ENCODE measurements at regions not wholly inside any gene's neighbourhood (a gene's known extent, or its start where the extent isn't known, plus 50 kb on each side); places are given as distances from the start of the nearest gene placed in this dataset.
A peak's percentile ranks its signal among the peaks of the same experiment; 100 is the strongest.

GRCh38 chr3:18648159-18648558 lies 223.0 kb upstream of the SATB1 start:
- WGBS (ENCODE audit: insufficient coverage, low coverage, missing lambda C conversion rate), result 0% methylated on average over 2 of the region's 2 CpGs
- Histone ChIP-seq H4K20me1 (replicated peaks; ENCODE audit: control insufficient read depth, insufficient read depth, low read length) (no peaks in the 10 kb centered on the region), H3K9ac (ENCODE audit: insufficient read depth in 1 of 2, low read depth in 2 of 2, low read length in 2 of 2) (no peak overlapping the region), H3K9me1 (ENCODE audit: control insufficient read depth, insufficient read depth, low read length) (no peaks in the 10 kb centered on the region), H3K9me3 (replicated peaks; ENCODE audit: control insufficient read depth, insufficient read depth, low read depth, low read length) (0 out of 2 replicates have a peak, but pooled peaks cover 1% of the 10 kb centered on the region), H3K36me3 (ENCODE audit: control insufficient read depth, insufficient read depth, low read length) (no peaks in the 10 kb centered on the region), H3K27ac (ENCODE audit: extremely low read depth, low read depth, low read length) (no peak overlapping the region), H3K79me2 (ENCODE audit: control insufficient read depth, insufficient read depth, low read length) (no peaks in the 10 kb centered on the region), H3K4me1 (replicated peaks in 1 of 2; ENCODE audit: control insufficient read depth in 2 of 2, insufficient read depth in 2 of 2, low read length in 2 of 2) (no peaks in the 10 kb centered on the region), H3K4me3 (no peak overlapping the region), H2AFZ (ENCODE audit: low read depth, low read length) (no peak overlapping the region), H3K27me3 (ENCODE audit: control insufficient read depth in 2 of 2, insufficient read depth in 2 of 2, low read length in 2 of 2) (no peaks in the 10 kb centered on the region), H3K4me2 (ENCODE audit: insufficient read depth, low read length) (no peak overlapping the region)
- no peak for FAIRE-seq
- ChIA-PET POLR2A (no interaction called here), CTCF (ENCODE audit: low intra/inter-chr PET ratio) (no interaction called here)
- no TSS peak for BruUV-seq (replicated peaks)
- in situ Hi-C loops (cut with MboI) (no loop called here), intact Hi-C loops (cut with micrococcal nuclease) (no loop called here)
- TF ChIP-seq ZNF408 (CRISPR knock-in tag; IDR thresholded peaks at IDR 0.05; ENCODE audit: low read depth), result no peak
- peak; percentile 26; the same call in 1 of the 2 replicates for TF ChIP-seq ZNF316 (IDR thresholded peaks at IDR 0.05)
- ATAC-seq, result no peak
- DNase-seq (ENCODE audit: extremely low read depth in 1 of 4, low spot score in 3 of 4), result no peak

GRCh38 chr3:18645619-18646018 lies 220.5 kb upstream of the SATB1 start:
- in situ Hi-C loops (cut with MboI), result no loop called here
- Histone ChIP-seq H4K20me1 (replicated peaks; ENCODE audit: control insufficient read depth, insufficient read depth, low read length) (no peaks in the 10 kb centered on the region), H3K27me3 (ENCODE audit: control insufficient read depth in 2 of 2, insufficient read depth in 2 of 2, low read length in 2 of 2) (no peaks in the 10 kb centered on the region), H3K4me2 (ENCODE audit: insufficient read depth, low read length) (no peak overlapping the region), H3K27ac (ENCODE audit: extremely low read depth, low read depth, low read length) (no peak overlapping the region), H2AFZ (ENCODE audit: low read depth, low read length) (no peak overlapping the region), H3K9ac (ENCODE audit: insufficient read depth in 1 of 2, low read depth in 2 of 2, low read length in 2 of 2) (no peak overlapping the region), H3K36me3 (ENCODE audit: control insufficient read depth, insufficient read depth, low read length) (no peaks in the 10 kb centered on the region), H3K9me1 (ENCODE audit: control insufficient read depth, insufficient read depth, low read length) (no peaks in the 10 kb centered on the region), H3K79me2 (ENCODE audit: control insufficient read depth, insufficient read depth, low read length) (no peaks in the 10 kb centered on the region), H3K4me3 (no peak overlapping the region), H3K4me1 (replicated peaks in 1 of 2; ENCODE audit: control insufficient read depth in 2 of 2, insufficient read depth in 2 of 2, low read length in 2 of 2) (no peaks in the 10 kb centered on the region), H3K9me3 (replicated peaks; ENCODE audit: control insufficient read depth, insufficient read depth, low read depth, low read length) (0 out of 2 replicates have a peak, but pooled peaks cover 1% of the 10 kb centered on the region)
- ATAC-seq (no peak), FAIRE-seq (no peak), DNase-seq (ENCODE audit: extremely low read depth in 1 of 4, low spot score in 3 of 4) (no peak)
- TF ChIP-seq NEUROD1 (IDR thresholded peaks at IDR 0.05; ENCODE audit: borderline replicate concordance, low read depth, low read length, partially characterized antibody) (no peak), MCM7 (IDR thresholded peaks at IDR 0.05) (no peak), KAT8 (IDR thresholded peaks at IDR 0.05; ENCODE audit: low read depth) (no peak), YY1 (IDR thresholded peaks at IDR 0.05; ENCODE audit: borderline replicate concordance in 1 of 3, control insufficient read depth in 1 of 3, extremely low read depth in 1 of 3, insufficient read depth in 3 of 3, insufficient read length in 1 of 3, insufficient replicate concordance in 2 of 3, low read depth in 1 of 3, low read length in 2 of 3) (no peak), STAT5A (IDR thresholded peaks at IDR 0.05; ENCODE audit: borderline replicate concordance, low read length) (no peak), NR2F6 (CRISPR knock-in tag; IDR thresholded peaks at IDR 0.05) (no peak), ZBTB43 (CRISPR knock-in tag; IDR thresholded peaks at IDR 0.05) (no peak)
- no TSS peak for BruUV-seq (replicated peaks)
- ChIA-PET CTCF (ENCODE audit: low intra/inter-chr PET ratio) (no interaction called here), POLR2A (no interaction called here)
- intact Hi-C loops (cut with micrococcal nuclease), result no loop called here
- 2% methylated on average over 2 of the region's 2 CpGs for WGBS (ENCODE audit: insufficient coverage, low coverage, missing lambda C conversion rate)

Measured in K562 (cell line).